Fibroblast of the aortic adventitia (primary cell): ENCODE measurements at regions not wholly inside any gene's neighbourhood (a gene's known extent, or its start where the extent isn't known, plus 50 kb on each side); places are given as distances from the start of the nearest gene placed in this dataset.

Experiments
- DNase-seq: peaks from one replicate; pipeline ENCODE4 v3.0.0-alpha.2; 2010; ENCODE audit warnings: low read depth
- H3K4me3 ChIP-seq: 2 replicates; pipeline ENCODE4 v1.5.1; 2011; ENCODE audit warnings: low read depth, mild to moderate bottlenecking, control low read depth, low read length, moderate library complexity
- CTCF ChIP-seq: IDR thresholded peaks from 2 replicates; pipeline ENCODE4 v1.5.1; 2011; ENCODE audit warnings: mild to moderate bottlenecking, low read length, control low read depth, inconsistent platforms; ENCODE audit not compliant: insufficient read depth

- DNase-seq: no peak
- H3K4me3 ChIP-seq: no peak overlapping the region
- no peak for TF ChIP-seq CTCF
These were observed 107.0 kb upstream of the PCDH15 start for GRCh38 chr10:54908019-54908418.

- no peak for TF ChIP-seq CTCF
- no peak for DNase-seq
- H3K4me3 ChIP-seq: no peak overlapping the region
These were observed 105.9 kb upstream of the PCDH15 start for GRCh38 chr10:54906940-54907339.

GRCh38 chr10:54905578-54906192, 104.7 kb upstream of the PCDH15 start:
- no peak overlapping the region for H3K4me3 ChIP-seq
- no peak for TF ChIP-seq CTCF
- no peak for DNase-seq

- DNase-seq: no peak
- H3K4me3 ChIP-seq: no peak overlapping the region
- no peak for TF ChIP-seq CTCF
These were observed 103.8 kb upstream of the PCDH15 start for GRCh38 chr10:54904833-54905232.

- DNase-seq: no peak
- TF ChIP-seq CTCF: no peak
- no peak overlapping the region for H3K4me3 ChIP-seq
These were observed 102.7 kb upstream of the PCDH15 start for GRCh38 chr10:54903745-54904144.

- no peak for TF ChIP-seq CTCF
- H3K4me3 ChIP-seq: no peak overlapping the region
- DNase-seq: no peak
These were observed 99.6 kb upstream of the PCDH15 start for GRCh38 chr10:54900584-54900983.

GRCh38 chr10:54880996-54881395, 80.0 kb upstream of the PCDH15 start:
- TF ChIP-seq CTCF: no peak
- no peak for DNase-seq
- no peak overlapping the region for H3K4me3 ChIP-seq
